ENCODE measurements at regions not wholly inside any gene's neighbourhood (a gene's known extent, or its start where the extent isn't known, plus 50 kb on each side); places are given as distances from the start of the nearest gene placed in this dataset.
A peak's percentile ranks its signal among the peaks of the same experiment; 100 is the strongest.

GRCh38 chr15:93201940-93202339 lies 112.9 kb upstream of the RGMA start:
- H3K4me3 ChIP-seq (ENCODE audit: low read length) = no peak overlapping the region
- WGBS (ENCODE audit: insufficient coverage, low lambda C conversion rate) = no CpG with 5 or more reads among the region's 4 CpGs
- H3K9me3 ChIP-seq (ENCODE audit: control insufficient read depth, low read depth, low read length) = no peaks in the 10 kb centered on the region
- H3K4me1 ChIP-seq (ENCODE audit: control insufficient read depth, insufficient read depth, low read length) = no peaks in the 10 kb centered on the region
- no peaks in the 10 kb centered on the region for H3K36me3 ChIP-seq (ENCODE audit: control insufficient read depth, insufficient read depth, low read length)
- H3K27me3 ChIP-seq (ENCODE audit: control insufficient read depth, insufficient read depth, low read length) = peaks cover 2% of the 10 kb centered on the region
- DNase-seq = no peak
- H3K27ac ChIP-seq (ENCODE audit: low read length) = no peak overlapping the region

GRCh38 chr15:93200837-93201226 lies 111.8 kb upstream of the RGMA start:
- Histone ChIP-seq H3K27ac (ENCODE audit: low read length) (no peak overlapping the region), H3K4me3 (ENCODE audit: low read length) (no peak overlapping the region), H3K9me3 (ENCODE audit: control insufficient read depth, low read depth, low read length) (no peaks in the 10 kb centered on the region), H3K4me1 (ENCODE audit: control insufficient read depth, insufficient read depth, low read length) (no peaks in the 10 kb centered on the region), H3K27me3 (ENCODE audit: control insufficient read depth, insufficient read depth, low read length) (peaks cover 2% of the 10 kb centered on the region), H3K36me3 (ENCODE audit: control insufficient read depth, insufficient read depth, low read length) (no peaks in the 10 kb centered on the region)
- WGBS (ENCODE audit: insufficient coverage, low lambda C conversion rate) = no CpG with 5 or more reads among the region's 4 CpGs
- DNase-seq = no peak

DNA sequence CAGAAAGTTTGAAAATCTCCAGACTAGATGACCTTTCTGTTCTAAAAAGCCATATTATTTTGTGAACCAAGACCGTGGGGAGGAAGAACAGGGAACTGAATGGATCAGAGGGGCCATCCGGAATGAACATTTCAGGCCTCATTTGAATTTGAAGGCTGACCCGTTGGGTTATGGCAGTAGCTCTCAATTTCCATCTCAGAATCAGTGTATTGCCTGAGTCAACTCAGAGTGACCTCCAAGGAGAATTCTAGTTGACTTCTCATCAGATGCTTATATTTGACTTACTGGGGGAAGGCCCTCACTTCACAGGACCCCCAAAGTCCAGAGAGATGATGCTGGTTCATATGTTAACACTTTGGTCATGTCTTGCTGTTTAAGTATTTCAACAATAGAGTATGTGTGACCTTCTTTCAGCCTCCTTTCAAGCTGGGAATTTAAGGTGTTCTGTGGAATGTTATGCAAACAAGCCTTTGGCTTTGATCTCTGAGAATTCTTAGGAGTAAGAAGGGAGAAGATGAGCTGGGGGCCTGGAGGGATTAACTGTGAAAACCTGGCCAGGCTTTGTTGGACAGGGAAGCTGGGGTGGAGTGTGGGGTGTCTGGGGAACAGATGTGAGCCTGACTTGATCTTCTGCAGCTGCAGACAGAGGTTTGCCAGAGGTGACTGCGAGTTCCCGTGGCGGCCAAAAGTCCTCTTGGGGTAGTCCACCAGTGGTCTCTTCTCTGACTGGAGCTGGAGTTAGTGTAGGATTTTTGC lies 111.2 kb upstream of the RGMA start:
- 60% methylated on average over 1 of the region's 6 CpGs for WGBS (ENCODE audit: insufficient coverage, low lambda C conversion rate)
- Histone ChIP-seq H3K27me3 (ENCODE audit: control insufficient read depth, insufficient read depth, low read length) (peaks cover 2% of the 10 kb centered on the region), H3K9me3 (ENCODE audit: control insufficient read depth, low read depth, low read length) (no peaks in the 10 kb centered on the region), H3K4me3 (ENCODE audit: low read length) (no peak overlapping the region), H3K36me3 (ENCODE audit: control insufficient read depth, insufficient read depth, low read length) (no peaks in the 10 kb centered on the region), H3K4me1 (ENCODE audit: control insufficient read depth, insufficient read depth, low read length) (no peaks in the 10 kb centered on the region), H3K27ac (ENCODE audit: low read length) (no peak overlapping the region)
- DNase-seq = no peak

DNA sequence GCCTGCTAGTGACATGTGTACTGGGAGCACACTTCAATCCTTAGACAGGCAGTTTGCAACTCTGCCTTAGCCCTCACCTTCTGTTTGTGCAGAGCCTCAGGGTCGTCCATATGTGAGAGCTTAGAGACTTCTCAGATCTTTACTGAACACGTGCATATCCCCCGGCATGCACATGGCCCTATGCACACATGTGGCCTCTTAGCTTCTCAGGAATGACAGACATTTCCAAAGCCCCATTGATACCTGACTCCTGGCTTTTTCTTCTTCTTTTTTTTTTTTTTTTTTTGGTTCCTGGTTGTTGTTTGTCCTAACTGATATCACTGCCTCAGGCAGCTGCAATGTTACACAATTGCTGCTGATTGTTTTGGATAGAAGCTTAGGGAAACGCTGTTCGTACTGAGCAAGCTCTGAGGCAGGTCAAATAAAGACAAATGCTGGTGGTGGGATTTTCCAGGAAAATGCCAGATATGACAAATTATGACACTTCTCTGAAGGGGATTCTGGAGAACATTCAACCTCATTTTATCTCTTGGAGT lies 107.2 kb upstream of the RGMA start:
- H3K27me3 ChIP-seq (ENCODE audit: control insufficient read depth, insufficient read depth, low read length) = peaks cover 2% of the 10 kb centered on the region
- no peak overlapping the region for H3K27ac ChIP-seq (ENCODE audit: low read length)

DNA sequence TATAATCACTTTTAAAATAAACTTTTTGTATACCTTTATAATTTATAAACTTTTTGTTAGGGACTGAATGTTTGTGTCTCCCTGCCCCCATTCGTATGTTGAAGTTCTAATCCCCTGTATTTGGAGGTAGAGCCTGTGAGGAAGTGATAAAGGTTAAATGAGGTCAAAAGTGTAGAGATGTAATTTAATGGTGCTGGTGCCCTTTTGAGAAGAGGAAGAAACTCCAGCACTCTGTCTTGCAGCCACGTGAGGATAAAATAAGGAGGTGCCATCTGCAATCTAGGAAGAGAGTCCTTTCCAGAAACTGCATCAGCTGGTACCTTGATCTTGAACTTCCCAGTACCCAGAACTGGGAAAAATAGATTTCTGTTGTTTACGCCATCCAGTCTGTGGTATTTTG lies 106.1 kb upstream of the RGMA start:
- Histone ChIP-seq H3K4me1 (ENCODE audit: control insufficient read depth, insufficient read depth, low read length) (no peaks in the 10 kb centered on the region), H3K27ac (ENCODE audit: low read length) (no peak overlapping the region), H3K4me3 (ENCODE audit: low read length) (no peak overlapping the region), H3K36me3 (ENCODE audit: control insufficient read depth, insufficient read depth, low read length) (no peaks in the 10 kb centered on the region), H3K9me3 (ENCODE audit: control insufficient read depth, low read depth, low read length) (no peaks in the 10 kb centered on the region), H3K27me3 (ENCODE audit: control insufficient read depth, insufficient read depth, low read length) (peaks cover 2% of the 10 kb centered on the region)
- 100% methylated on average over 2 of the region's 3 CpGs for WGBS (ENCODE audit: insufficient coverage, low lambda C conversion rate)
- no peak for DNase-seq

More for the DNA sequence above, 107.2 kb upstream of the RGMA start:
- no peaks in the 10 kb centered on the region for H3K4me1 ChIP-seq (ENCODE audit: control insufficient read depth, insufficient read depth, low read length)
- H3K9me3 ChIP-seq (ENCODE audit: control insufficient read depth, low read depth, low read length) = no peaks in the 10 kb centered on the region
- H3K4me3 ChIP-seq (ENCODE audit: low read length) = no peak overlapping the region
- H3K36me3 ChIP-seq (ENCODE audit: control insufficient read depth, insufficient read depth, low read length) = no peaks in the 10 kb centered on the region
- DNase-seq = no peak
- WGBS (ENCODE audit: insufficient coverage, low lambda C conversion rate) = no CpG with 5 or more reads among the region's 5 CpGs

- Histone ChIP-seq H3K27me3 (ENCODE audit: control insufficient read depth, insufficient read depth, low read length) (peaks cover 8% of the 10 kb centered on the region), H3K36me3 (ENCODE audit: control insufficient read depth, insufficient read depth, low read length) (no peaks in the 10 kb centered on the region), H3K4me3 (ENCODE audit: low read length) (no peak overlapping the region), H3K27ac (ENCODE audit: low read length) (no peak overlapping the region), H3K9me3 (ENCODE audit: control insufficient read depth, low read depth, low read length) (no peaks in the 10 kb centered on the region), H3K4me1 (ENCODE audit: control insufficient read depth, insufficient read depth, low read length) (no peaks in the 10 kb centered on the region)
- no peak for DNase-seq
- 96% methylated on average over 3 of the region's 8 CpGs for WGBS (ENCODE audit: insufficient coverage, low lambda C conversion rate)
These were observed 101.2 kb upstream of the RGMA start for GRCh38 chr15:93190238-93190637.

- Histone ChIP-seq H3K4me3 (ENCODE audit: low read length) (no peak overlapping the region), H3K27me3 (ENCODE audit: control insufficient read depth, insufficient read depth, low read length) (peaks cover 8% of the 10 kb centered on the region), H3K4me1 (ENCODE audit: control insufficient read depth, insufficient read depth, low read length) (no peaks in the 10 kb centered on the region), H3K36me3 (ENCODE audit: control insufficient read depth, insufficient read depth, low read length) (no peaks in the 10 kb centered on the region), H3K27ac (ENCODE audit: low read length) (no peak overlapping the region), H3K9me3 (ENCODE audit: control insufficient read depth, low read depth, low read length) (no peaks in the 10 kb centered on the region)
- DNase-seq = no peak
- no CpG with 5 or more reads among the region's 9 CpGs for WGBS (ENCODE audit: insufficient coverage, low lambda C conversion rate)
These were observed 100.5 kb upstream of the RGMA start for GRCh38 chr15:93189561-93189960.

DNA sequence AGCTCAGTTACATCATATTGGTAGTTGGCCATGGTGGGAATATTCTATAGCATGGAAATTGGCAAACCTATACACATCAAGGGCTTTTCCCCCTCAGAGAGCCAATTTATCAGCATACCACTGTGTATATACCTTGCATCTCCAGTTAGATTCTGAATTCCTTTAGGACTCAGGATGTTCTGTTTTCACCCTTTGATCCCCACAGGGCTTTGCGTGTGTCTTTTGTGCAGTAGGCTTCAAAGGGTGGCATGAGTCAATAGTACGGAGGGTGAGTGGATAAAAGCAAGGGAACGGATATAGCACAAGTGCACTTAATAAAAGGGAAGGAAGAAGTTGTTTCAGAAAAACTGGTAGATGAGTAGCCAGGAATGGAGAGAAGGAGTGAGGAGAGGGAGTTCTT lies 99.2 kb upstream of the RGMA start:
- DNase-seq = no peak
- WGBS (ENCODE audit: insufficient coverage, low lambda C conversion rate) = 83% methylated on average over 3 of the region's 3 CpGs
- no peak overlapping the region for H3K4me3 ChIP-seq (ENCODE audit: low read length)
- peaks cover 8% of the 10 kb centered on the region for H3K27me3 ChIP-seq (ENCODE audit: control insufficient read depth, insufficient read depth, low read length)
- no peak overlapping the region for H3K27ac ChIP-seq (ENCODE audit: low read length)
- no peaks in the 10 kb centered on the region for H3K9me3 ChIP-seq (ENCODE audit: control insufficient read depth, low read depth, low read length)
- no peaks in the 10 kb centered on the region for H3K4me1 ChIP-seq (ENCODE audit: control insufficient read depth, insufficient read depth, low read length)
- no peaks in the 10 kb centered on the region for H3K36me3 ChIP-seq (ENCODE audit: control insufficient read depth, insufficient read depth, low read length)

GRCh38 chr15:93185796-93186195 lies 96.8 kb upstream of the RGMA start:
- H3K4me1 ChIP-seq (ENCODE audit: control insufficient read depth, insufficient read depth, low read length) = no peaks in the 10 kb centered on the region
- H3K36me3 ChIP-seq (ENCODE audit: control insufficient read depth, insufficient read depth, low read length) = no peaks in the 10 kb centered on the region
- DNase-seq = no peak
- H3K9me3 ChIP-seq (ENCODE audit: control insufficient read depth, low read depth, low read length) = no peaks in the 10 kb centered on the region
- no peak overlapping the region for H3K27ac ChIP-seq (ENCODE audit: low read length)
- peaks cover 8% of the 10 kb centered on the region for H3K27me3 ChIP-seq (ENCODE audit: control insufficient read depth, insufficient read depth, low read length)
- no peak overlapping the region for H3K4me3 ChIP-seq (ENCODE audit: low read length)
- 61% methylated on average over 2 of the region's 3 CpGs for WGBS (ENCODE audit: insufficient coverage, low lambda C conversion rate)

- DNase-seq = peak; percentile 16 to 53
- no CpG with 5 or more reads among the region's 8 CpGs for WGBS (ENCODE audit: insufficient coverage, low lambda C conversion rate)
These were observed 93.7 kb upstream of the RGMA start for GRCh38 chr15:93182703-93183205.

DNA sequence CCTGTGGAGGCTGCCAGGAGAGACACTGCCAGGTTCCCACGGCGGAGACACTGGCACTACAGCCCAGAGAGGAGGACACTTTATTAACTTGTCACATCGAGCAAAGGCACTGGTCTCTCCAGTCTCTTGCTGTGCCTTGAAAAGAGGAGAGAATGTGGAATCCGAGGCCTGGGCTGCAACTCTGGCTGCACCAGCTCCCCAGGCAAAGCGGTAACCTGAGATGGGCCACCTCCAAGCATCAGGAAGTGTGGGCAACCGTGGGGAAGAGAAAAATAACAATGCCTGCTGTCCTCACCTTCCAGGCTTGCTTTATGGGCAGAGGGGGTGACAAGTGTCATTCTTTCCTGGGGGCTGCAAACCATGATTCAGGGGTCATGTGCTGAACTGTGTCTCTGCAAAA lies 91.6 kb upstream of the RGMA start:
- no peak overlapping the region for H3K4me3 ChIP-seq (ENCODE audit: low read length)
- no CpG with 5 or more reads among the region's 6 CpGs for WGBS (ENCODE audit: insufficient coverage, low lambda C conversion rate)
- DNase-seq = no peak
- peaks cover 12% of the 10 kb centered on the region for H3K4me1 ChIP-seq (ENCODE audit: control insufficient read depth, insufficient read depth, low read length)
- H3K36me3 ChIP-seq (ENCODE audit: control insufficient read depth, insufficient read depth, low read length) = no peaks in the 10 kb centered on the region
- no peaks in the 10 kb centered on the region for H3K27me3 ChIP-seq (ENCODE audit: control insufficient read depth, insufficient read depth, low read length)
- H3K9me3 ChIP-seq (ENCODE audit: control insufficient read depth, low read depth, low read length) = no peaks in the 10 kb centered on the region
- H3K27ac ChIP-seq (ENCODE audit: low read length) = no peak overlapping the region

More at GRCh38 chr15:93182703-93183205, 93.7 kb upstream of the RGMA start:
- no peaks in the 10 kb centered on the region for H3K36me3 ChIP-seq (ENCODE audit: control insufficient read depth, insufficient read depth, low read length)
- peaks cover 12% of the 10 kb centered on the region for H3K4me1 ChIP-seq (ENCODE audit: control insufficient read depth, insufficient read depth, low read length)
- H3K4me3 ChIP-seq (ENCODE audit: low read length) = no peak overlapping the region
- no peaks in the 10 kb centered on the region for H3K9me3 ChIP-seq (ENCODE audit: control insufficient read depth, low read depth, low read length)
- H3K27ac ChIP-seq (ENCODE audit: low read length) = no peak overlapping the region
- no peaks in the 10 kb centered on the region for H3K27me3 ChIP-seq (ENCODE audit: control insufficient read depth, insufficient read depth, low read length)
